ENCODE measurements at regions not wholly inside any gene's neighbourhood (a gene's known extent, or its start where the extent isn't known, plus 50 kb on each side); places are given as distances from the start of the nearest gene placed in this dataset.

GRCh38 chr10:16381083-16381482 is 55.7 kb upstream of the PTER start:
- no peak for TF ChIP-seq CTCF (IDR thresholded peaks at IDR 0.05; ENCODE audit: insufficient read depth, low read depth, low read length, missing control alignments)
- no peak overlapping the region for H3K4me3 ChIP-seq (ENCODE audit: low read length)
- peak; percentile 19 for DNase-seq (ENCODE audit: low read depth)

GRCh38 chr10:16384021-16384420 is 52.8 kb upstream of the PTER start:
- no peak for TF ChIP-seq CTCF (IDR thresholded peaks at IDR 0.05; ENCODE audit: insufficient read depth, low read depth, low read length, missing control alignments)
- no peak overlapping the region for H3K4me3 ChIP-seq (ENCODE audit: low read length)

GRCh38 chr10:16386855-16387254 is 50.0 kb upstream of the PTER start:
- no peak for DNase-seq (ENCODE audit: low read depth)
- no peak overlapping the region for H3K4me3 ChIP-seq (ENCODE audit: low read length)
- no peak for TF ChIP-seq CTCF (IDR thresholded peaks at IDR 0.05; ENCODE audit: insufficient read depth, low read depth, low read length, missing control alignments)

More at GRCh38 chr10:16384021-16384420, 52.8 kb upstream of the PTER start:
- DNase-seq (ENCODE audit: low read depth) = no peak
